ENCODE measurements at regions not wholly inside any gene's neighbourhood (a gene's known extent, or its start where the extent isn't known, plus 50 kb on each side); places are given as distances from the start of the nearest gene placed in this dataset.

- H3K4me1 ChIP-seq: no peaks in the 10 kb centered on the region
- no peaks in the 10 kb centered on the region for H3K27me3 ChIP-seq
- no peak overlapping the region for H3K27ac ChIP-seq
- no peak for TF ChIP-seq CTCF (IDR thresholded peaks at IDR 0.05)
- H3K9me3 ChIP-seq: no peaks in the 10 kb centered on the region
- no peaks in the 10 kb centered on the region for H3K36me3 ChIP-seq
- H3K4me3 ChIP-seq: no peak overlapping the region
- no peak for ATAC-seq
- intact Hi-C loops (cut with DNase I): no loop called here
- no peak for DNase-seq
Observed at GRCh38 chr3:55169608-55170072, 241.8 kb upstream of the LRTM1 start.

- H3K27ac ChIP-seq: no peak overlapping the region
Observed at GRCh38 chr3:55169161-55169560, 241.3 kb upstream of the LRTM1 start.

GRCh38 chr3:55167586-55168317, 239.9 kb upstream of the LRTM1 start:
- TF ChIP-seq CTCF (IDR thresholded peaks at IDR 0.05): no peak
- Histone ChIP-seq H3K36me3 (no peaks in the 10 kb centered on the region), H3K9me3 (no peaks in the 10 kb centered on the region), H3K27ac (no peak overlapping the region), H3K4me3 (no peak overlapping the region), H3K27me3 (no peaks in the 10 kb centered on the region), H3K4me1 (no peaks in the 10 kb centered on the region)
- ATAC-seq (no peak), DNase-seq (no peak)
- intact Hi-C loops (cut with DNase I): no loop called here

More at GRCh38 chr3:55169161-55169560, 241.3 kb upstream of the LRTM1 start:
- Histone ChIP-seq H3K9me3 (no peaks in the 10 kb centered on the region), H3K36me3 (no peaks in the 10 kb centered on the region), H3K4me3 (no peak overlapping the region), H3K27me3 (no peaks in the 10 kb centered on the region), H3K4me1 (no peaks in the 10 kb centered on the region)
- DNase-seq (no peak), ATAC-seq (no peak)
- intact Hi-C loops (cut with DNase I): no loop called here
- TF ChIP-seq CTCF (IDR thresholded peaks at IDR 0.05): no peak

- ATAC-seq (no peak), DNase-seq (no peak)
- no peak overlapping the region for H3K4me3 ChIP-seq
- TF ChIP-seq CTCF (IDR thresholded peaks at IDR 0.05): no peak
- no peaks in the 10 kb centered on the region for H3K4me1 ChIP-seq
- no peak overlapping the region for H3K27ac ChIP-seq
- no peaks in the 10 kb centered on the region for H3K27me3 ChIP-seq
- no peaks in the 10 kb centered on the region for H3K9me3 ChIP-seq
- intact Hi-C loops (cut with DNase I): no loop called here
- H3K36me3 ChIP-seq: no peaks in the 10 kb centered on the region
Observed at GRCh38 chr3:55166576-55167555, 239.0 kb upstream of the LRTM1 start.

DNA sequence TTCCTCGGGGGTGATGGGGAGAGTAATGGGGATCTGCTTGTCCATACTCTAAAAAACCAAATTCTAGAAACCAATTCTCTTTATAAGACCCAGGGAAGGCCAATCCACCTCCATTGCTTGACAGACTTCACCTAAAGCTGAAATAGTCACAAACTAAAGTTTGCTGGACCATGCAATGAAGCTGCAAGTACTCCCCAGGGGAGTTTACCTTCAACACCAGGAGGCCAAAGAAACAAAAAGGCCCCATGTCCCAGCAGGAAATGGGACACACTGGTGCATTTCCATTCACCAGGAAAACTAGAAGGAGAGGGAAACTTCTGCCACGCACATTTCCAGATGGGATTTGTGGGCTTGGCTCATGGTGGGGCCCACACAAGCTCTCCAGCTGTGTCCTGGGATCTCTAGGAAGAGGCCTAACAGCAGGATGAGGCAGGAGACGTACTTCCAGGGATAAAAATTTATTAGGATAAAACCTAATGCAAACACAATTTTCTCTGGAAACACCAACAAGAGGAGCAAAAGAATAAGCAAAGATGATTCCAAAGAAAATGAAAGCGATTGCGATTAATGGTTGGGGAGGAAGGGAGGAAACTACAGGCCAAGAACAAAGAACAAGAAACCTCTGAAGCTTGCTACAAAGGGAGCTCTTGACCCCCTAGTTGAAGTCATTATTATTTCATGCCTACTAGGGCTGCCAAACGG, 238.0 kb upstream of the LRTM1 start:
- H3K27me3 ChIP-seq: no peaks in the 10 kb centered on the region
- ATAC-seq (no peak), DNase-seq (no peak)
- intact Hi-C loops (cut with DNase I): no loop called here
- no peak overlapping the region for H3K4me3 ChIP-seq
- H3K36me3 ChIP-seq: no peaks in the 10 kb centered on the region
- no peak overlapping the region for H3K27ac ChIP-seq
- no peaks in the 10 kb centered on the region for H3K4me1 ChIP-seq
- no peaks in the 10 kb centered on the region for H3K9me3 ChIP-seq
- no peak for TF ChIP-seq CTCF (IDR thresholded peaks at IDR 0.05)

Measured in upper lobe of right lung (tissue), 1 donor.